OCI-LY1 (cell line): ENCODE measurements at regions not wholly inside any gene's neighbourhood (a gene's known extent, or its start where the extent isn't known, plus 50 kb on each side); places are given as distances from the start of the nearest gene placed in this dataset.

ENCODE experiments used
- H2AFZ ChIP-seq: fragments of 200-600 bp; sonication (generic), shearing (Covaris generic); 2 replicates; pipeline ENCODE4 v1.6.0; 2014; ENCODE audit warnings: antibody characterized with exemption, mild to moderate bottlenecking, low read length
- H3F3A ChIP-seq: fragments of 200-600 bp; sonication (generic), shearing (Covaris generic); 2 replicates; pipeline ENCODE4 v1.6.0; 2014; ENCODE audit warnings: mild to moderate bottlenecking, antibody characterized with exemption, low read length, moderate library complexity; ENCODE audit not compliant: insufficient read depth
- H3K27ac ChIP-seq: fragments of 200-600 bp; sonication (generic); 2 replicates; pipeline ENCODE4 v1.5.1; 2014; ENCODE audit warnings: low read length, mixed run types, mild to moderate bottlenecking, low read depth; ENCODE audit not compliant: poor library complexity, severe bottlenecking
- H3K27me3 ChIP-seq: fragments of 200-600 bp; sonication (generic); 2 replicates; pipeline ENCODE4 v1.6.0; 2014; ENCODE audit warnings: antibody characterized with exemption, mild to moderate bottlenecking, low read length, moderate library complexity; ENCODE audit not compliant: insufficient read depth
- H3K36me3 ChIP-seq: fragments of 200-600 bp; sonication (generic); 2 replicates; pipeline ENCODE4 v1.6.1; 2014; ENCODE audit warnings: mild to moderate bottlenecking, antibody characterized with exemption, low read length, moderate library complexity, mixed read lengths; ENCODE audit not compliant: insufficient read depth
- H3K4me1 ChIP-seq: fragments of 200-600 bp; sonication (generic); 2 replicates; pipeline ENCODE4 v1.5.1; 2014; ENCODE audit warnings: mild to moderate bottlenecking, low read length, moderate library complexity; ENCODE audit not compliant: insufficient read depth, severe bottlenecking
- H3K4me2 ChIP-seq: fragments of 200-600 bp; sonication (generic), shearing (Covaris generic); 2 replicates; pipeline ENCODE4 v1.6.1; 2014; ENCODE audit warnings: low read length
- H3K4me3 ChIP-seq: fragments of 200-600 bp; sonication (generic); 2 replicates; pipeline ENCODE4 v1.5.1; 2014; ENCODE audit warnings: low read length, low read depth, mild to moderate bottlenecking, mixed read lengths; ENCODE audit not compliant: poor library complexity, severe bottlenecking
- H3K79me2 ChIP-seq: fragments of 200-600 bp; shearing (Covaris generic); 2 replicates; pipeline ENCODE4 v1.6.1; 2016; ENCODE audit warnings: mixed run types, low read length, mixed read lengths; ENCODE audit not compliant: insufficient read depth
- H3K9ac ChIP-seq: fragments of 200-600 bp; sonication (generic), shearing (Covaris generic); 2 replicates; pipeline ENCODE4 v1.6.1; 2014; ENCODE audit warnings: mild to moderate bottlenecking, low read length, mixed read lengths
- H3K9me2 ChIP-seq: fragments of 200-600 bp; sonication (generic), shearing (Covaris generic); 2 replicates; pipeline ENCODE4 v1.6.1; 2014; ENCODE audit warnings: low read depth, mild to moderate bottlenecking, low read length, mixed read lengths
- H3K9me3 ChIP-seq: fragments of 200-600 bp; shearing (Covaris generic); 2 replicates; pipeline ENCODE4 v1.6.1; 2014; ENCODE audit warnings: low read length, mixed read lengths
- H4K20me1 ChIP-seq: fragments of 200-600 bp; sonication (generic), shearing (Covaris generic); 2 replicates; pipeline ENCODE4 v1.6.0; 2016; ENCODE audit warnings: mild to moderate bottlenecking, low read length; ENCODE audit not compliant: insufficient read depth
- CTCF ChIP-seq: fragments of 200-600 bp; sonication (generic), shearing (Covaris generic); IDR thresholded peaks from 2 replicates; pipeline ENCODE4 v1.5.1; 2017; ENCODE audit warnings: mild to moderate bottlenecking, antibody characterized with exemption, low read length, moderate library complexity, mixed read lengths
- EZH2 ChIP-seq: fragments of 200-600 bp; sonication (generic), shearing (Covaris generic); IDR thresholded peaks from 2 replicates; pipeline ENCODE4 v1.8.0; 2017; ENCODE audit warnings: borderline replicate concordance, mixed run types, mild to moderate bottlenecking, antibody characterized with exemption, low read length, moderate library complexity, mixed read lengths

GRCh38 chr2:37812941-37813730 is 112.0 kb upstream of the RMDN2 start:
- no peaks in the 10 kb centered on the region for H3K36me3 ChIP-seq

GRCh38 chr2:37816036-37816435 is 109.1 kb upstream of the RMDN2 start:
- Histone ChIP-seq H3K79me2 (no peaks in the 10 kb centered on the region), H3K27me3 (no peaks in the 10 kb centered on the region; the same call in 1 of the 2 replicates), H3K4me3 (no peak overlapping the region), H3K36me3 (no peaks in the 10 kb centered on the region), H3K9me3 (no peaks in the 10 kb centered on the region), H3F3A (no peaks in the 10 kb centered on the region), H4K20me1 (no peaks in the 10 kb centered on the region), H3K9me2 (no peaks in the 10 kb centered on the region), H3K4me2 (no peak overlapping the region), H3K4me1 (no peaks in the 10 kb centered on the region), H2AFZ (no peak overlapping the region), H3K9ac (no peak overlapping the region), H3K27ac (no peak overlapping the region)
- no peak for TF ChIP-seq EZH2
- no peak for TF ChIP-seq CTCF

More at GRCh38 chr2:37812941-37813730, 112.0 kb upstream of the RMDN2 start:
- Histone ChIP-seq H3K9me3 (no peaks in the 10 kb centered on the region), H3K4me2 (no peak overlapping the region), H3K27me3 (no peaks in the 10 kb centered on the region), H3K4me3 (no peak overlapping the region), H3K27ac (no peak overlapping the region), H2AFZ (no peak overlapping the region), H4K20me1 (no peaks in the 10 kb centered on the region), H3F3A (no peaks in the 10 kb centered on the region), H3K9me2 (no peaks in the 10 kb centered on the region), H3K4me1 (no peaks in the 10 kb centered on the region), H3K79me2 (no peaks in the 10 kb centered on the region), H3K9ac (no peak overlapping the region)
- TF ChIP-seq CTCF = no peak
- TF ChIP-seq EZH2 = no peak

GRCh38 chr2:37816686-37817085 is 108.4 kb upstream of the RMDN2 start:
- H3K9me2 ChIP-seq = no peaks in the 10 kb centered on the region
- H3F3A ChIP-seq = no peaks in the 10 kb centered on the region
- H3K4me3 ChIP-seq = no peak overlapping the region
- H3K27me3 ChIP-seq = no peaks in the 10 kb centered on the region; the same call in 1 of the 2 replicates
- no peak overlapping the region for H3K27ac ChIP-seq
- no peak overlapping the region for H3K9ac ChIP-seq
- no peak overlapping the region for H3K4me2 ChIP-seq
- TF ChIP-seq CTCF = no peak
- no peak for TF ChIP-seq EZH2
- no peaks in the 10 kb centered on the region for H3K9me3 ChIP-seq
- H3K4me1 ChIP-seq = no peaks in the 10 kb centered on the region
- H3K79me2 ChIP-seq = no peaks in the 10 kb centered on the region
- H3K36me3 ChIP-seq = no peaks in the 10 kb centered on the region
- no peaks in the 10 kb centered on the region for H4K20me1 ChIP-seq
- H2AFZ ChIP-seq = no peak overlapping the region
